ENCODE measurements at regions not wholly inside any gene's neighbourhood (a gene's known extent, or its start where the extent isn't known, plus 50 kb on each side); places are given as distances from the start of the nearest gene placed in this dataset.

- Histone ChIP-seq H3K4me3 (replicated peaks in 1 of 2; ENCODE audit: low read depth in 1 of 2, low read length in 2 of 2) (no peak overlapping the region), H4K20me1 (ENCODE audit: insufficient read depth) (no peaks in the 10 kb centered on the region), H3K79me2 (ENCODE audit: insufficient read depth, low read length) (no peaks in the 10 kb centered on the region), H3K9ac (ENCODE audit: low read length) (no peak overlapping the region), H3K9me3 (ENCODE audit: control insufficient read depth in 1 of 2, insufficient read depth in 1 of 2, low read depth in 1 of 2, low read length in 2 of 2) (peaks cover 3 to 10% of the 10 kb centered on the region in 2 experiments; a peak in 2 of 4 replicates), H3K9me2 (ENCODE audit: insufficient read depth) (no peaks in the 10 kb centered on the region), H3K27me3 (ENCODE audit: insufficient read depth, low read length) (no peaks in the 10 kb centered on the region), H3K36me3 (ENCODE audit: control insufficient read depth in 1 of 2, insufficient read depth in 2 of 2, low read length in 2 of 2) (no peaks in the 10 kb centered on the region), H3K4me2 (ENCODE audit: low read length) (no peak overlapping the region), H2AFZ (ENCODE audit: low read depth, low read length, poor library complexity, severe bottlenecking) (no peak overlapping the region), H3K27ac (ENCODE audit: low read depth, low read length) (no peak overlapping the region), H3K4me1 (ENCODE audit: control insufficient read depth in 1 of 2, insufficient read depth in 2 of 2, low read length in 2 of 2) (no peaks in the 10 kb centered on the region)
- BruUV-seq (replicated peaks): no TSS peak
- DNase-seq (ENCODE audit: low read depth, low spot score): peak; percentile 29
- TF ChIP-seq YY1 (IDR thresholded peaks at IDR 0.05; ENCODE audit: extremely low read depth, insufficient replicate concordance, low read depth, low read length) (no peak), SIN3A (IDR thresholded peaks at IDR 0.05; ENCODE audit: low read depth) (no peak), POLR2A (IDR thresholded peaks at IDR 0.05; ENCODE audit: borderline replicate concordance, extremely low read depth, insufficient read depth, insufficient read length) (no peak), EZH2phosphoT487 (IDR thresholded peaks at IDR 0.05; ENCODE audit: borderline replicate concordance) (no peak), TCF7L2 (IDR thresholded peaks at IDR 0.05; ENCODE audit: borderline replicate concordance, extremely low read depth, insufficient read depth, insufficient read length) (no peak), ZBTB33 (IDR thresholded peaks at IDR 0.05; ENCODE audit: extremely low read depth, insufficient replicate concordance, low read length) (no peak), FOSL1 (IDR thresholded peaks at IDR 0.05; ENCODE audit: low read depth) (no peak), CBX3 (IDR thresholded peaks at IDR 0.05; ENCODE audit: low read depth) (no peak), SP1 (IDR thresholded peaks at IDR 0.05; ENCODE audit: low read depth) (no peak), RAD21 (IDR thresholded peaks at IDR 0.05; ENCODE audit: low read depth) (no peak), ZFX (IDR thresholded peaks at IDR 0.05) (no peak), EGR1 (IDR thresholded peaks at IDR 0.05; ENCODE audit: low read depth) (no peak), ELF1 (IDR thresholded peaks at IDR 0.05; ENCODE audit: borderline replicate concordance, low read depth) (no peak), JUND (IDR thresholded peaks at IDR 0.05) (no peak), MAX (IDR thresholded peaks at IDR 0.05) (no peak), ZNF274 (IDR thresholded peaks at IDR 0.05; ENCODE audit: low read depth, low read length) (no peak)
- TF ChIP-seq, protein P1, sequence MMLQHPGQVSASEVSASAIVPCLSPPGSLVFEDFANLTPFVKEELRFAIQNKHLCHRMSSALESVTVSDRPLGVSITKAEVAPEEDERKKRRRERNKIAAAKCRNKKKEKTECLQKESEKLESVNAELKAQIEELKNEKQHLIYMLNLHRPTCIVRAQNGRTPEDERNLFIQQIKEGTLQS (IDR thresholded peaks at IDR 0.05): no peak
- ChIA-PET CTCF (no interaction called here), POLR2A (no interaction called here), RAD21 (ENCODE audit: low non-redundant PET in 1 of 2, low total read pairs in 2 of 2, uncharacterized antibody in 2 of 2, unreplicated experiment in 2 of 2) (no interaction called here)
- ATAC-seq: peak; percentile 86
- intact Hi-C loops (cut with micrococcal nuclease): no loop called here
Measured at GRCh38 chr10:129365767-129366402, 101.2 kb upstream of the MGMT start.
